Tibial nerve (tissue), 4 donors: ENCODE measurements at regions not wholly inside any gene's neighbourhood (a gene's known extent, or its start where the extent isn't known, plus 50 kb on each side); places are given as distances from the start of the nearest gene placed in this dataset.

Experiments used
- EP300 ChIP-seq, 2 donors: sonication (generic); formaldehyde crosslinking; IDR thresholded peaks; one replicate each; pipeline ENCODE4 v1.6.1; 2017; ENCODE audit warnings: antibody characterized with exemption in 2 of 2, mild to moderate bottlenecking in 1 of 2
- POLR2A ChIP-seq, 2 donors: fragments of 450-650 bp; IDR thresholded peaks; one replicate each; pipeline ENCODE4 v1.6.1; 2017; ENCODE audit warnings: antibody characterized with exemption in 2 of 2, mild to moderate bottlenecking in 2 of 2, moderate library complexity in 2 of 2
- TF ChIP-seq, protein P1 (sequence below), 5 experiments: fragments of 200-600 bp in 3 of 5; fragments of 450-650 bp in 2 of 5; sonication (generic) in 3 of 5; IDR thresholded peaks; one replicate each; pipeline ENCODE4 v1.5.1; 2016 to 2019; ENCODE audit warnings: antibody characterized with exemption in 5 of 5, mild to moderate bottlenecking in 3 of 5, moderate library complexity in 2 of 5

DNA sequence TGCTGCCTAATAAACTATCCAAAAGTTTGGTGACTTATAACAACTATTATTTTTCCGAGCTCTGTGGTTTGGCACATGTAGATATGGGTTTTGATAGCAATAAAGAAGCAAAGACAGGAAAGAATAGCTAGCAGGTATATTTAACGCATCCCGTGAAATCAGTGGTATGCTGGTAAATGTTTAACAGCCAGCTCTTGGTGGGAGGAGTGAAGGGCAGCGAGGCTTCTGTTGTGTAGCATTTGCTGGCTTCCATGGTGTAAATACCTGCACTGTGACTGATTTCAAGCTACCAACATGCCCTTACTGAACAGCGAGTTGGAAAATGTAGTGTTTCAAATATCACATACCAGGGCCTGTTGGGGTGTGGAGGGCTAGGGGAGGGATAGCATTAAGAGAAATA, 291.0 kb downstream of the PRDM2 start:
- TF ChIP-seq, protein P1, sequence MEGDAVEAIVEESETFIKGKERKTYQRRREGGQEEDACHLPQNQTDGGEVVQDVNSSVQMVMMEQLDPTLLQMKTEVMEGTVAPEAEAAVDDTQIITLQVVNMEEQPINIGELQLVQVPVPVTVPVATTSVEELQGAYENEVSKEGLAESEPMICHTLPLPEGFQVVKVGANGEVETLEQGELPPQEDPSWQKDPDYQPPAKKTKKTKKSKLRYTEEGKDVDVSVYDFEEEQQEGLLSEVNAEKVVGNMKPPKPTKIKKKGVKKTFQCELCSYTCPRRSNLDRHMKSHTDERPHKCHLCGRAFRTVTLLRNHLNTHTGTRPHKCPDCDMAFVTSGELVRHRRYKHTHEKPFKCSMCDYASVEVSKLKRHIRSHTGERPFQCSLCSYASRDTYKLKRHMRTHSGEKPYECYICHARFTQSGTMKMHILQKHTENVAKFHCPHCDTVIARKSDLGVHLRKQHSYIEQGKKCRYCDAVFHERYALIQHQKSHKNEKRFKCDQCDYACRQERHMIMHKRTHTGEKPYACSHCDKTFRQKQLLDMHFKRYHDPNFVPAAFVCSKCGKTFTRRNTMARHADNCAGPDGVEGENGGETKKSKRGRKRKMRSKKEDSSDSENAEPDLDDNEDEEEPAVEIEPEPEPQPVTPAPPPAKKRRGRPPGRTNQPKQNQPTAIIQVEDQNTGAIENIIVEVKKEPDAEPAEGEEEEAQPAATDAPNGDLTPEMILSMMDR (IDR thresholded peaks at IDR 0.05), result no peak
- TF ChIP-seq POLR2A (IDR thresholded peaks at IDR 0.05) (no peak), EP300 (IDR thresholded peaks at IDR 0.05) (no peak)
